Left ventricle myocardium inferior (tissue), 1 donor: ENCODE measurements at regions not wholly inside any gene's neighbourhood (a gene's known extent, or its start where the extent isn't known, plus 50 kb on each side); places are given as distances from the start of the nearest gene placed in this dataset.

Experiments used
- DNase-seq: peaks from one replicate; pipeline ENCODE4 v3.0.0-alpha.2; 2020
- H3K27ac ChIP-seq: fragments of 200-600 bp; replicated peaks from 2 replicates; pipeline ENCODE4 v1.8.0; 2021
- H3K27me3 ChIP-seq: fragments of 200-600 bp; 2 replicates; pipeline ENCODE4 v1.8.0; 2021; ENCODE audit warnings: low read depth
- H3K36me3 ChIP-seq: fragments of 200-600 bp; 2 replicates; pipeline ENCODE4 v1.8.0; 2021
- H3K4me1 ChIP-seq: fragments of 200-600 bp; 2 replicates; pipeline ENCODE4 v1.8.0; 2021
- H3K4me3 ChIP-seq: fragments of 200-600 bp; 2 replicates; pipeline ENCODE4 v1.8.0; 2021; ENCODE audit warnings: mild to moderate bottlenecking, moderate library complexity
- H3K9me3 ChIP-seq: fragments of 200-600 bp; replicated peaks from 2 replicates; pipeline ENCODE4 v1.8.0; 2021
- intact Hi-C: fragments of 100-400 bp; cut with micrococcal nuclease; formaldehyde crosslinking; loops from one replicate; pipeline ENCODE4 v1.11.0; 2022
- TF ChIP-seq, protein P1 (sequence below): fragments of 200-600 bp; IDR thresholded peaks from 2 replicates; pipeline ENCODE4 v1.8.0; 2021; ENCODE audit warnings: antibody characterized with exemption, mild to moderate bottlenecking, borderline replicate concordance
- donor health status: DM: no; HTN: yes; CAD: no; lungs with severe emphysema.

- TF ChIP-seq, protein P1, sequence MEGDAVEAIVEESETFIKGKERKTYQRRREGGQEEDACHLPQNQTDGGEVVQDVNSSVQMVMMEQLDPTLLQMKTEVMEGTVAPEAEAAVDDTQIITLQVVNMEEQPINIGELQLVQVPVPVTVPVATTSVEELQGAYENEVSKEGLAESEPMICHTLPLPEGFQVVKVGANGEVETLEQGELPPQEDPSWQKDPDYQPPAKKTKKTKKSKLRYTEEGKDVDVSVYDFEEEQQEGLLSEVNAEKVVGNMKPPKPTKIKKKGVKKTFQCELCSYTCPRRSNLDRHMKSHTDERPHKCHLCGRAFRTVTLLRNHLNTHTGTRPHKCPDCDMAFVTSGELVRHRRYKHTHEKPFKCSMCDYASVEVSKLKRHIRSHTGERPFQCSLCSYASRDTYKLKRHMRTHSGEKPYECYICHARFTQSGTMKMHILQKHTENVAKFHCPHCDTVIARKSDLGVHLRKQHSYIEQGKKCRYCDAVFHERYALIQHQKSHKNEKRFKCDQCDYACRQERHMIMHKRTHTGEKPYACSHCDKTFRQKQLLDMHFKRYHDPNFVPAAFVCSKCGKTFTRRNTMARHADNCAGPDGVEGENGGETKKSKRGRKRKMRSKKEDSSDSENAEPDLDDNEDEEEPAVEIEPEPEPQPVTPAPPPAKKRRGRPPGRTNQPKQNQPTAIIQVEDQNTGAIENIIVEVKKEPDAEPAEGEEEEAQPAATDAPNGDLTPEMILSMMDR: no peak
- intact Hi-C loops: no loop called here
- Histone ChIP-seq H3K27ac (no peak overlapping the region), H3K9me3 (peaks cover 44% of the 10 kb centered on the region), H3K27me3 (no peaks in the 10 kb centered on the region), H3K4me1 (no peaks in the 10 kb centered on the region), H3K36me3 (no peaks in the 10 kb centered on the region), H3K4me3 (no peak overlapping the region)
- DNase-seq: no peak
These were observed 464.9 kb downstream of the ELAVL2 start for GRCh38 chr9:23361096-23361495.

DNA sequence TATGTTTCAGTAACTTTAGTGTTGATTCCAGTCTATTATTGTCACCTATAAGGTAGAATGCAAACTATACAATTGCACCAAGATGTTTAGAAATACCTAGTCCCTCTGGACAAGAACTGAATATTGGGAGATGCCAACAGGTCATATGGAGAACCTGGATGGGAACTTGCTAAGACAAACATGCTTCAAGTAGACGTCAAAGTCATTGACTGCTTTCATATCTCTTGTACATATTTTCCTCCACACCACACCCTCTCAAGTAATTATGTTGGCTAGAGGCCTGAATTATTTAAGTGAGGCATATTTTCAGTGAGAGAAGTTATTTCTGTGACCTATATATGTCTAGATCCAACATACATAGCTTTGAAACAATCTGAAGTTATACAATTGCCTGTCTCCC, 453.3 kb downstream of the ELAVL2 start:
- TF ChIP-seq, protein P1: no peak
- Histone ChIP-seq H3K4me3 (no peak overlapping the region), H3K9me3 (no peaks in the 10 kb centered on the region), H3K36me3 (no peaks in the 10 kb centered on the region), H3K4me1 (no peaks in the 10 kb centered on the region), H3K27ac (no peak overlapping the region), H3K27me3 (no peaks in the 10 kb centered on the region)
- intact Hi-C loops: no loop called here
- DNase-seq: no peak

GRCh38 chr9:23375511-23375910, 450.5 kb downstream of the ELAVL2 start:
- Histone ChIP-seq H3K4me1 (no peaks in the 10 kb centered on the region), H3K9me3 (no peaks in the 10 kb centered on the region), H3K27ac (no peak overlapping the region), H3K27me3 (no peaks in the 10 kb centered on the region), H3K36me3 (no peaks in the 10 kb centered on the region), H3K4me3 (no peak overlapping the region)
- intact Hi-C loops: no loop called here
- TF ChIP-seq, protein P1: no peak
- DNase-seq: no peak

GRCh38 chr9:23379842-23380241, 446.2 kb downstream of the ELAVL2 start:
- H3K36me3 ChIP-seq: no peaks in the 10 kb centered on the region

DNA sequence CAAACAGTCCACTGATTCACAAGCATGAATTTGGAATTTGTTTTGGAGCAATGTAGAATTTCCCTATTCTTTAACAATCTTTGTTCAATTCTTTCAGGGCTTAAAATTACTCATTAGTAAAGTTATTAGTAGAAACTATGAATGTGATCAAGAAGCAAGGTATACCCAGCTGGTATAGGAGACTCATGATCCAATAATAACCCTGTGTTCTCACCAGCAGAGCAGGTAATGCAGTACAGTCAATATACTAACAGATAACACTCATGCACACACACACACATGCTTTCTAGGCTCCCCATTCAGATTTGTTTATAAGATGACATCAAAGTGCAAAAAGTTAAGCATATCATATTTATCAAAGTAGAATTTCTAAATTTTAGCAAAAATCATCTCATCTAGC, 445.2 kb downstream of the ELAVL2 start:
- TF ChIP-seq, protein P1: no peak
- H3K4me3 ChIP-seq: no peak overlapping the region
- H3K9me3 ChIP-seq: peaks cover 5% of the 10 kb centered on the region
- intact Hi-C loops: no loop called here
- DNase-seq: no peak
- no peaks in the 10 kb centered on the region for H3K36me3 ChIP-seq
- no peaks in the 10 kb centered on the region for H3K27me3 ChIP-seq
- H3K27ac ChIP-seq: no peak overlapping the region
- H3K4me1 ChIP-seq: no peaks in the 10 kb centered on the region

More at GRCh38 chr9:23379842-23380241, 446.2 kb downstream of the ELAVL2 start:
- intact Hi-C loops: no loop called here
- H3K4me3 ChIP-seq: no peak overlapping the region
- TF ChIP-seq, protein P1: no peak
- no peaks in the 10 kb centered on the region for H3K27me3 ChIP-seq
- no peak for DNase-seq
- no peak overlapping the region for H3K27ac ChIP-seq
- H3K9me3 ChIP-seq: peaks cover 5% of the 10 kb centered on the region
- no peaks in the 10 kb centered on the region for H3K4me1 ChIP-seq

- DNase-seq: no peak
- Histone ChIP-seq H3K4me1 (no peaks in the 10 kb centered on the region), H3K9me3 (peaks cover 5% of the 10 kb centered on the region), H3K4me3 (no peak overlapping the region), H3K27ac (no peak overlapping the region), H3K27me3 (no peaks in the 10 kb centered on the region), H3K36me3 (no peaks in the 10 kb centered on the region)
- intact Hi-C loops: no loop called here
- TF ChIP-seq, protein P1: no peak
These were observed 443.6 kb downstream of the ELAVL2 start for GRCh38 chr9:23382418-23382817.
